ENCODE measurements at regions not wholly inside any gene's neighbourhood (a gene's known extent, or its start where the extent isn't known, plus 50 kb on each side); places are given as distances from the start of the nearest gene placed in this dataset.
A peak's percentile ranks its signal among the peaks of the same experiment; 100 is the strongest.
"Not testable (repeated sequence)": the region's sequence is repeated elsewhere in the genome, so short reads cannot be mapped to it uniquely, and the experiment has no call there.

DNA sequence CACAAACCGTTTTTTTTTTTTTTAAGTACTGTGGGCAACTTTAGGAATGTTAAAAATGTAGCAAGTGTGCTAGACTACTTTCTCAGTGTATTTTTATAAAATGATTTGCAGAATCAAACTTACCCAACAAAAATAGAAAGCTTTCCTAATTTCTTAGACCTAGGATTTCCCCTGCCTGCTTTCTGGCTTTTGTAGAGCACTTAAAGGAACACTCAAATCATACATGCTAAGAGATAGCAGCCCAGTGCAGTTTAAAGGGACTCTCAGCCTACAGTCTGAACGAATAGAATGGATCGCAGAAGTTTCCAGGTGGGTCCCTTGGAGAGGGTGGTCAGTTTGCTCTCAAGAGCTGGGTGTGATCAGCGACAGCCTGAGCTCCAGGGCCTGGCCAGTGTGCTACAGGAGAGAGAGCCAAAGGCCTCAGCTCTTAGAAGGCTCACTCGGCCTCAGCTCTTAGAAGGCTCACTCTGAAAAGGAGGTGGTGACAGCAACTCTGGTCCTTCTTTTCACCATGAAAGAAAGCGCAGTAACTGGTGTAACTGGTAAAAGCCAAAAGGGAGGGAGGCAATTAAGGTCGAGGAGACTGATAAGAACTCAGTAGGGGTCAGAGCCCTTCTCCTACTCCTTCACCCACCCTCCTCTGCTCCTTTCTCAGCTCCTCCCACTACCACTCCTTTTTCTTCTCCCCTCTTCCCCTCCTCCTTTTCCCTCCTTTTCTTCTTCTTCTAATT is 142.4 kb downstream of the ZFP64 start:
- no peak for DNase-seq (ENCODE audit: low read depth)

- peak; percentile 8 for DNase-seq (ENCODE audit: low read depth)
Observed at GRCh38 chr20:52047811-52048764, 143.5 kb downstream of the ZFP64 start.

DNA sequence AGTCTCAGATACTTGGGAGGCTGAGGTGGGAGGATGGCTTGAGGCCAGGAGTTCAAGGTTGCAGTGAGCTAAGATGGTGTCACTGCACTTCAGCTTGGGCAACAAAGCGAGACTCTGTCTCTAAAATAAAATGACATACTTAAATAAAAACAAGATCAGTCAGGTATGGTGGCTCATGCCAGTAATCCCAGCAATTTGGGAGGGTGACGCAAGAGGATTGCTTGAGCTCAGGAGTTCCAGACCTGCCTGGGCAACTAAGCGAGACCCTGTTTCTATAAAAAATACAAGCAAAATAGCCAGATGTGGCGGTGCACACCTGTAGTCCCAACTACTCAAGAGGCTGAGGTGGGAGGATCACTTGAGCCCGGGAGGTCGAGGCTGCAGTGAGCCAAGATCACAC is 149.6 kb downstream of the ZFP64 start:
- no peak for DNase-seq (ENCODE audit: low read depth)

- no peak for DNase-seq (ENCODE audit: low read depth)
Observed at GRCh38 chr20:52039790-52040189, 151.8 kb downstream of the ZFP64 start.

DNA sequence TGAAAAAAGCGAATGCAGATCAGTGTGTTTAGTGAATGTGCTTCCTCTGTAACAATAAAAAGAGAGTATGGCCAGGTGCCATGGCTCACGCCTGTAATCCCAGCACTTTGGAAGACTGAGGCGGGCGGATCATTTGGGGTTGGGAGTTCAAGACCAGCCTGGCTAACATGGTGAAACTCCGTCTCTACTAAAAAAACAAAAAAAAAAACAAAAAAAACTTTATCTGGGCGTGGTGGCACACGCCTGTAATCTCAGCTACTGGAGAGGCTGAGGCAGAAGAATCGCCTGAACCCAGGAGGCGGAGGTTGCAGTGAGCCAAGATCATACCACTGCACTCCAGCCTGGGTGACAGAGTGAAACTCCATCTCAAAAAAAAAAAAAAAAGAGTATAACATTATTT is 152.9 kb downstream of the ZFP64 start:
- DNase-seq (ENCODE audit: low read depth): not testable (repeated sequence)

DNA sequence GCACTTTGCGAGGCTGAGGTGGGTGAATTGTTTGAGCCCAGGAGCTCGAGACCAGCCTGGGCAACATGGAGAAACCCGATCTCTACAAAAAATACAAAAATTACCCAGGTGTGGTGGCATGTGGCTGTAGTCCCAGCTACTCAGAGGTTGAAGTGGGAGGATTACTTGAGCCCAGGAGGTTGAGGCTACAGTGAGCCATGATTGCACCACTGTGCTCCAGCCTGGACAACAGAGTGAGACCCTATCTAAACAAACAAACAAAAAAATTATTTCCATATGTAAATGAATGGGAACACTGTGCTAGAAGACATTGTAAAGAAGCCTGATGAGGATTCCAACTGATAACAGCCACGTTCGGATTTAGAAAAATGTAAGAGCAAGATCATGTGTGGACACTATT is 154.2 kb downstream of the ZFP64 start:
- DNase-seq (ENCODE audit: low read depth): no peak

DNA sequence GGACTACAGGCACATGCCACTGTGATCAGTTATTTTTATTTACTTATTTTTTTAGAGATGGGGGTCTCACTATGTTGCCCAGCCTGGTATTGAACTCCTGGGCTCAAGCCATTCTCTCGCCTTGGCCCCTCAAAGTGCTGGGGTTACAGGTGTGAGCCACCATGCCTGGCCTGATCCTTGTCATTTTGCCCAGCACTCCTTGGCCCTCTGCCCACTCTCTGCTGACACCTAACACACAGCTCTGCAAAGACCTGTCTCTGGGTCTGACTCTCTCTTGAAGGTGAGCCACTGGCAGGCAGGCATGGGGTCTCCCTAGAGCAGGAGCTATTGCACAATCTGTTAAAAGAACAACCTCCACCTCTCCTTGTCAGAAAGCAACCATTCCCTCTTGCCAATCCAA is 155.6 kb downstream of the ZFP64 start:
- no peak for DNase-seq (ENCODE audit: low read depth)

DNA sequence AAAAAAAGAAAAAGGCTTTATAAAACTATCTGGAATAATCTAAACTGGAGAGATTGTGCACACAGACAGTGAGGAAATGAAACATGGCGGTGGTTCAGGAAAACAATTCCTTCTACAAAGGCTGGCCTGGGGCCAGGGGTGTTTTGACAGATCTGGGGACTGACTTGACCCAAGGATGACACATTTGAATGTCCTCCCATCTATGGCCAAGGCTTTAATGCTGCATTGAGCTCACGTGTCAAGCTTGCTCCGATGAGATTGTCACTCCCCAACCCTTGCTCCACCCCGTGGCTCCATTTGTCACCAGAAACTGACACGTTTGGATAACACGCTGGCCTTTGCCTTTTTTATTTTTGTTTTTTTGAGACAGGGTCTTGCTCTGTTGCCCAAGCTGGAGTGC is 156.1 kb downstream of the ZFP64 start:
- no peak for DNase-seq (ENCODE audit: low read depth)

DNA sequence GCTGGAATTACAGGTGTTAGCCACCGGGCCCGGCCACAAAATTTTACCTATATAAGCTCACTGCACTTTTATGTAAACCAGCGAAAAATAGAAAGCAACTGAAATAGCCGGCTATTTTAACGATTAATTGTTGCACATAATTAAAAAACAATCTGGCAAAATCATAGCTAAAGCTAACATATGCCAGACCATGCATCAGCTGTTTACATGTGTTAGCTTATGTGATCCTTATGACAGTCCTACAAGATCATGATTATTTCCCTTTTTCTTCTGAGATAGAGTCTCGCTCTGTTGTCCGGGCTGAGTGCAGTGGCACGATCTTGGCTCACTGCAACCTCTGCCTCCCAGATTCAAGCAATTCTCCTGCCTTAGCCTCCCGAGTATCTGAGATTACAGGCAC is 157.0 kb downstream of the ZFP64 start:
- DNase-seq (ENCODE audit: low read depth): no peak

- no peak for DNase-seq (ENCODE audit: low read depth)
Observed at GRCh38 chr20:52033313-52033712, 158.3 kb downstream of the ZFP64 start.

DNA sequence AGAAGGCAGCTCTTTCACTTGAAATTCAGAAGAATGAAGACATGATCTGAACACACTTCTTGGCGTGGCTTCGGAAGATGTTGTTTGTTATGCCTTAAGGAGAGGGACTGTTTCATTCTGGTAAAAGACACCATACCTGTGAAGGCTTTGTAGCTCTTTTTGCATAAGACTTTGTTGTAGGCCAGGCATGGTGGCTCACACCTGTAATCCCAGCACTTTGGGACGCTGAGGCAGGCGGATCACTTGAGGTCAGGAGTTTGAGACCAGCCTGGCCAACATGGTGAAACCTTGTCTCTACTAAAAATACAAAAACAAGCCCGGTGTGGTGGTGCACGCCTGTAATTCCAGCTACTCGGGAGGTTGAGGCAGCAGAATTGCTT is 159.3 kb downstream of the ZFP64 start:
- DNase-seq (ENCODE audit: low read depth): not testable (repeated sequence)

DNA sequence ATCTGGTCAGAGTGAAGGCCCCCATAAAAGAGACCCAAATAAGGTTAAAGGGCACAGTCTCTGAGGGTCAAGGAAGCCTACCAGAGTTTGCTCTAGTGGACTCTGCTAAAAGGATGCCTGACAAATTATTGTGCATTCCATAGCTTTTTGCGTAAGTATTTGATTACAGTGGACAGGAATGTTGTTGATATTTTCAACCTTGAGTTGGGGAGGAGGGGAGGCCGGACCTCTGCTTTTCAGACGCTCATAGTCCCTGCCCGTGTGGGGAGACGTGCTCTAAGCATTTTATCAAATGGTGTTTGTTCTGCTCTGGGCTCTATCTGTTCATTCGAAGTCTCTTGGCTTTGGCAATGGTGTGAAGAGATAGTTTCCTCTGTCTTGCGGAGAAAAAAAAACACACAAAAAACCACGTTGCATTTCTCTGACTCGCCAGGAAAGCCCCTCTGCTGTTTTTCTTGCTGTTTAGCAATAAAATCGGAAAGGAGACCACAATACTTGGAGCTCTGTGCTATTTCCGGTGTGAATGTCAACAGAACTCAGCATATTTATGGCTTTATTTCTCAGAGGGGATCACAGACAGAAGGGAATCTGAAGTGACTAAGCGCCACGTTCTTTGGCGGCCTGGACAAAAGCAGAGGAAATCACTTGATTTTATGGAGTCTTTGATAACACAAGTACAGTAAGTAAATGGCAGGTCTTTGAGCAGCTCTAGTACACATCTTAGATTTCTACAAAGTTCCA is 159.8 kb downstream of the ZFP64 start:
- DNase-seq (ENCODE audit: low read depth): no peak

GRCh38 chr20:52031206-52031562 is 160.4 kb downstream of the ZFP64 start:
- no peak for DNase-seq (ENCODE audit: low read depth)

- not testable (repeated sequence) for DNase-seq (ENCODE audit: low read depth)
Observed at GRCh38 chr20:52029129-52029528, 162.4 kb downstream of the ZFP64 start.

DNA sequence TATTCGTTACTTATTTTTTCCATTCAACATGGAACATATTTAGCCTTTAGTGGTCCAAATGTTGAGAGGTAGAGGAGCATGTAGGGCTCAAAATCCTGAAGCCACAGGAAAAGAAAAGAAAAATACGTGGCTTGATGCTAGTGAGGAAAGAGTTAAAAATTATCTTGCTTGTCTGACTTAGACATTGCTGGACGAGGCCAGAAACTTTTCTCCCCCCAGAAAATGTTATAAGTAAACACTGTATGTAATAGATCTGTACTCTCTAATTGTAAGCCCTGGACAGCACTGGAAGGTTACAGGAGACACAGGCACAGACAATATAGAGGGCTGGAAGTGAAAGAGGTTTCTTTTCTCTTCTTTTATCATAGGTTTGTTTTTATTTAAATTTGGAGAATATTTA is 165.6 kb downstream of the ZFP64 start:
- no peak for DNase-seq (ENCODE audit: low read depth)

- no peak for DNase-seq (ENCODE audit: low read depth)
Observed at GRCh38 chr20:52019313-52019712, 172.3 kb downstream of the ZFP64 start.

GRCh38 chr20:52017669-52018317 is 173.8 kb downstream of the ZFP64 start:
- no peak for DNase-seq (ENCODE audit: low read depth)

- DNase-seq (ENCODE audit: low read depth): no peak
Observed at GRCh38 chr20:52016022-52016421, 175.6 kb downstream of the ZFP64 start.

GRCh38 chr20:52015155-52015554 is 176.4 kb downstream of the ZFP64 start:
- no peak for DNase-seq (ENCODE audit: low read depth)

DNA sequence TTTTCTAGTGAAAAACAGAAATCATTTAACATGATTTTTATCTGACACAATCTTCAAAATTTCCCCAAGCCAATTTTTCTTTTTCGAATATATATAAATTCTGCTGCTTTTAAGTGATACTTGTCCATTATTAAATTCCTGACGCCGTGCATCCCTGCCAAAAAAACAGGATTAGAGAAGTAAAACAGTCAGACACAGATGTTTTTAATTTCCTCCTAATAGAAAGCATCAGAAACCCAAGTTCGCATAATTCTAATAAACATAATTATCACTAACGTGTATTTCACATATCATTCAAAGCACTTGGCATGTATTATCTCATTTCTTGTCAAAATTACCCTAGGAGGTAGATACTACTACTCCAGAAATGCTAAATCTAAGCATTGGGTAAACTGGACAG is 179.5 kb downstream of the ZFP64 start:
- DNase-seq (ENCODE audit: low read depth): no peak

GRCh38 chr20:52011093-52011492 is 180.5 kb downstream of the ZFP64 start:
- DNase-seq (ENCODE audit: low read depth): no peak

GRCh38 chr20:52010541-52010940 is 181.0 kb downstream of the ZFP64 start:
- DNase-seq (ENCODE audit: low read depth): no peak

All from stimulated activated CD8-positive, alpha-beta memory T cell treated with anti-CD3 and anti-CD28 coated beads, Interleukin-12 subunit alpha, Interleukin-12 subunit beta, amount 100 ng/mL, for 4 hours (primary cell).